Left ventricle myocardium superior (tissue), 1 donor: ENCODE measurements at regions not wholly inside any gene's neighbourhood (a gene's known extent, or its start where the extent isn't known, plus 50 kb on each side); places are given as distances from the start of the nearest gene placed in this dataset.

ENCODE experiments used
- ATAC-seq: fragments of 200-7000 bp; cut with Tn5 transposase; one replicate; pipeline ENCODE4 v1.9.1; 2020; ENCODE audit warnings: mild to moderate bottlenecking, moderate library complexity
- DNase-seq: peaks from one replicate; pipeline ENCODE4 v3.0.0-alpha.2; 2020
- intact Hi-C: fragments of 100-400 bp; cut with micrococcal nuclease; formaldehyde crosslinking; loops from one replicate; pipeline ENCODE4 v1.11.0; 2022
- donor health status: DM: no; HTN: yes; CAD: no; lungs with severe emphysema.

DNA sequence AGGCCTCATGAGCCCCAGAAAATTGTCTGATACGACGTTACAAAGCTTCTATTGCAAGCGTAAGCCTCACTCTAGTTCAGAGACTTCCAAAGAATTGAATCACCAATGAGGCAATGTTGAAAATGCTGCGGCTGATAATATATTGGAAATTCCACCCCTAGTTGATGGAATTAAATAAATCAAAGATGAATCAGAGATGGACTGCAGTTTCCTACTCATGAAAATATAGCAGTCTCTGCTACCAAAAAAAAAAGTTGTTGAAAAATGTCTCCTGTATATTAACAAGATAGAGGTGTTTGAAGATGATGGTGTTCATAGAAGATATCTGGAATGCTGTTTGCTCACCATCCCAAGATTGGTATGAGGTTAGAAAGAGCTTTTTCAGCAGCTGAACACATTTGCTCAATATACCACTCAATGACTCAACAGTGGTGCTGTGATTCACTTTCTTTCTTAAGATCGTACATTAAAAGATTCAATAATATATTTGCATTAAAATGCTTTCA lies 99.8 kb upstream of the ARHGAP28 start:
- intact Hi-C loops: no loop called here
- DNase-seq (no peak), ATAC-seq (no peak)

DNA sequence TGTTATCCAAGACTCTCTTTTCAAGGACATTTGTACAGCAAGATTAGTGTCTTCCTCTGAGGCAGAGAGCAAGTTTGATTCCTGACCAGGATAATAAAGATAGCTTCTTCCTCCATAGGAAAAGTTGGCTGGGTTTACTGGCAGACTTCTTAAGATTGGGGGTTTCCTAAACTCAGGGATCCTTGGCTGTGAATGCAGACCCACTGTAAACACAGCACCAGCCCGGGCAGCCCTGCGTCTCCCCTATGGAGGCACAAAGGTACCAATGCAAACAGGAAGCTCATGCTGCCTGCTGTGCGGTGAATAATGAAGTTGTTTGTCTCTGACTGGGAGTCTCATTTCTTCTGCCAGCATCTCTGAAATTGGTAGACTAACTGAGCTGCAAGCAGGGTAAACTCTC lies 96.2 kb upstream of the ARHGAP28 start:
- intact Hi-C loops: no loop called here

DNA sequence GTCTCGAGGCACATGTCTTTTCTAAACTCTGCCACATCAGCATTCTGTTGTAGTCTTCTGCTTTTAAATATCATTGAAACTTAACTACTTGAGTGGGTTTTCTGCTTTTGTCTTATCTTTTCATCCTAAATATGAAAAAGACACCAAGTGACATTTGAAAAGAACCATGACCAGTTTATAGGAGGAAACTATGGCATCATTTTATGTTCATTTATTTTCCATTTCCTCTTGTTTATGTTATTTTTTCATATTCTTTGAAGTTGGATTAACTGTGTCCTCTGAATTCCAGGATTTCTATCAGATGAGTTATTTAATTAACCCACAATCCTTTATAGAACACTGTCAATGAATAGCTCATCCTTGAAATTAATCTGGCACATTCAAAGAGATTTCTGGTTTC lies 93.4 kb upstream of the ARHGAP28 start:
- no peak for ATAC-seq
- intact Hi-C loops: no loop called here
- no peak for DNase-seq

More for the DNA sequence above, 96.2 kb upstream of the ARHGAP28 start:
- DNase-seq (no peak), ATAC-seq (no peak)

DNA sequence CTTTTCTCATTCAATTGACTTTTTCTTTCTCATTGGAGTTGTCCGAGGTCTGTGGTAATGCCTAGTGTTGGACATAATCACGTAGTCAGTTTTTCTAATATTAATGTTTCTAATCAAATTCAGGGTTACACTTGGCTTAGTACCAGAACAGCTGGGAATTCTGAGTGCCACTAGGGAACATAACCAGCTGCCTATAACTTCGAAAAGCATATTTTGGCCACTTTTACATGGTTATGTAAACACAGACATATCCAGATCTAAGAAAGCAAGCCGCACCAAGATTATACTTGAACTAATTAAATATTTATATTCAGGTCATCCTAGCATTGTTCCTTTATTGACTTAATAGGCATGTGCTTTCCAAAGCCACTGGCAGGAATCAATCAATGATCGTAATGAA lies 91.1 kb upstream of the ARHGAP28 start:
- intact Hi-C loops: no loop called here
- DNase-seq (no peak), ATAC-seq (no peak)

DNA sequence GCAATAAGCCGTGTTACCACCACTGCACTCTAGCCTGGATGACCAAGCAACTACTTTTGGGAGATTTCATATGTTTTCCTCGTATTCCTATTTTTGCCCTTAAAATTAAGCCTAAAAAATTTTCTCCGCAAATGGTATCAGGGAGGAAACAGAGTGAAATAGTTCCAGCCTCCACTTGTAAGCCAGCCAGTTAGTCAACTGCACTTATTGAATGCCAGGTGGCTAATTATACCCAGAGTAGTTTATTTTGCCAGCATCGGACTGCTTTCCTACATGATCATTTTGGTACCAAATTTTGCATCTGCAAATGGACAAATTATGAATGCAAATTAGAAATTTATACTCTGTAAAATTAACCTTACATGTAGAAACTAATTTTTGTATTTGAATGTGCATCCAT lies 90.2 kb upstream of the ARHGAP28 start:
- DNase-seq (no peak), ATAC-seq (no peak)
- intact Hi-C loops: no loop called here

DNA sequence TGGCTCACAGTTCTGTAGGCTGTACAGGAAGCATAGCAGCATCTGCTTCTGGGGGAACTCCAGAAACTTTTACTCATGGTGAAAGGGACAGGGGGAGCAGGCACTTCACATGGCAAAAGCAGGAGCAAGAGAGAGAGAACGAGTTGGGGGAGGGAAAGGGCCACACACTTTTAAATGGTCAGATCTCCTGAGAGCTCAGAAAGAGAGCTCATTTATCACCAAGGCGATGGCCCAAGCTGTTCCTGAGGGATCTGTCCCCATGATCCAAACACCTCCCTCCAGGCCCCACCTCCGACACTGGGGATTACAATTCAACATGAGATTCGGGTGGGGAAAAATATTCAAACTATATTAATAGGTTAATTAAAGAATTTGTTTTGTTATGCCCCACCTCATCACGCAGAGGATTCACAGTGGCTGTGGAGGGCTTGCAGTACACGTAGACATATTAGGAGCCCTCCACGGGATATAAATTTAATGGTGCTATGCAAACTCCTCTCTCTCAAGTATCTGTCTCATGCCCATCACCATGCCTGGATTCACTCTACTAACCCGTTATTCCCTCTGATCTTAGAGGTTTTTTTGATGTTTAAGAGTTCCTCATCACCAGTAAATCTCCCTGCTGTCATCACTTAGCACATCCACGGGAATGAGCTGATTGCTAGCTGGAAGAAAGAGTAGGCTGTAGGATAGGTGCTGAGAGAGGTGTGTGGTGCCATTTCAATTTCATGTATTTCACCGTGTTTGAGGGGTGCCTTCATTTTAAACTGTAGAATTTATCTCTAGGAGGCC lies 84.5 kb upstream of the ARHGAP28 start:
- no peak for DNase-seq
- no peak for ATAC-seq
- intact Hi-C loops: no loop called here

DNA sequence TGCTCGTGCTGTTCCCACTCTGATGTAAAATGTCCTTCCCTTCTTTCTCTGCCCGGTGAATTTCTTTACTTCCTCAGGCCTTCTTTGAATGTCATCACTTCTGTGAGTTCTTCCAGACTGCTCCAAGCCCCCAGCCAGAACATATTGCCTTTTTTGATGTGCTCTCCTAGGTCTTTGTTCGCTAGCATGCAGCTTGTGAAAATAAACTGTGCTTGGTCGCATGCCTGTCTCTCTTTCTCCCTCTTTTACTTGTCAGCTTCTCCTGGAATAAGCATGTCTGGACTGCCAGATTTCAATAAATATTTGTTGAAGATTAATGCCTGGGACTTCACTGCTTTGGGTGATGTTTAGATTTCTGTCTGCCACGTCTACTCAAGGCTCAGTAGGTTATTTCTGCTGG lies 82.7 kb upstream of the ARHGAP28 start:
- ATAC-seq: no peak
- intact Hi-C loops: no loop called here
- DNase-seq: no peak

DNA sequence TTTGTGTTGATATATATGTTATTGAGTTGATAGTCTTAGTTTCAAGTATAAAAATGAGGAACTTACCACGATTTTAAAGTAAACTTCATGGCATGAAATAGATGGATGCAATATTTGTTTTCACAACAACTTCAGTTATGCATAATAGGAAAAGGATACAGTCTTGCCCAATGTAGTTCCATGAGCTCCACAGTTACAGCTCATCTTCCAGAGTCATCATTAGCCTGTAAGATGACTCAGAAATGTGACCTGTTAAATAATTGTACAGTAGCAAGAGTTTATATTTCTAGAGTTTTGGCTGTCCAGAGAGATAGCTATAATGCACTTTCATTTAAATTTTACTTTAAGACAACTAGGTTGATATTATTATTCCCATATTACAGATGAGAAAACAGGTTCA lies 80.9 kb upstream of the ARHGAP28 start:
- no peak for ATAC-seq
- intact Hi-C loops: no loop called here
- no peak for DNase-seq

DNA sequence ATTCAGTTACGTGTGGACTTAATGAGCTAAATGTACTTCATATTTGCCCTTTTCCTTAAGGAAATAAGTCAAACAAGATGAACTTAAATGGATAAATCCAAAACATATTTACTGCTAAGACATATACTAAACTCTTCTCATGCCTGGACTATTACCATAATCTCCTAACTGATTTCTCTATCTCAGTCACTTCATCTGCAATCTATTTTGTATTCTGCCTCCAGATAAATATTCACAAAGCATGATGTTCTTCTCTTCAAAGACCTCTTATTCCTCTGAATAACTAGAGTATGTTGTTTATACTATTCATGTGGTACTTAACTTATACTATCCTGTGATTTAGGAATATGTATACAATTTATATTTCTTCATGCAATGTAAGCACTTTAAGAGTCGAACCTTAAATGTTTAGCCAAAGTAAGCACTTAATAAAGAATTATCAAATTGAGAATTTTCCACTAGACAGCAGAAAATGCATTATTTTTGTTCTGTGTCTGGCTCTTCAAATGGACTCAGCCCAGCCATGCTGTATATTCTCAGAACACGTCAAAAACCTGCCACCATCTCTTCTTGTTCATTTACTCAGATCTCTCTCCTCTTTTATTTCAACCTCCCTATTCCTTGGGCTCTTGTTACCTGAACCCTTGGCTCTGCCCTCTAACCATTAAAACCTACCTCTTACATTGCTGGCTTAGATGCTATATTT lies 79.9 kb upstream of the ARHGAP28 start:
- no peak for DNase-seq
- no peak for ATAC-seq
- intact Hi-C loops: no loop called here

DNA sequence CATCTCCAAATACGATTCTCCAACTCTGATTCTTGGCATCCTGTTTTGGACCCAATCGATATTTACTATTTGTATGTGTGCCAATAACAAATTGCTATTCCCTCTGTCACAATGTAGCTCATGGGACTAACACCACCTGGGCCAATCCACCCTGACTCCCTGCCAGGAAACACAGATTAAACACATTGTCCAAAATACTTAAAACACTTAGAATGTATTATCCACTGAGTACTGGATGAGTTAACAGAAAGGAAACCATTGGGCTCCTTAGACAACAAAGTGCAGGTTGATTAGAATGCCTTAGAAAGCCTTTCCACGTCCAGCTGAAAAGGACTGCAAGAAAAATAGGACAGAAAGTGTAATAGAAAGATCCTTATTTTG lies 79.4 kb upstream of the ARHGAP28 start:
- DNase-seq: no peak
- intact Hi-C loops: no loop called here
- ATAC-seq: no peak

DNA sequence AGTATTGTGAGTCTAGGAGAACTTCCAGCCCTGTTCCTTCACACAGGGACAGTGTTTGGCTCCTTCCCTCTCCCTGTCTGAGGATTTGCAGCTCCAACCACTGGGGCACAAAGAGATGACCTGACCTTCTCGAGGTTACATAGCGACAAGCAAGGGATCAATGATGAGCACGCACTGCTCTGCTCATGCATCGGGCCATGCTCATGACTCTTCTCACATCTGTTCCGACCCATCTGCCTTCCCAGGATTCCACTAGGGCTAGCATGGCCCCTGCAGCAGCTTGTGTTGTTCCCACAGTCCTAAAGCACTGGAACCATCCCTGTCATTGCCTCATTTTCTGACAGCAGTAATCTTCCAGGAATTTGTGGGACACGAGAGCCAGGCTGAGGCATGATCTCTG lies 78.8 kb upstream of the ARHGAP28 start:
- intact Hi-C loops: no loop called here
- DNase-seq (no peak), ATAC-seq (no peak)

DNA sequence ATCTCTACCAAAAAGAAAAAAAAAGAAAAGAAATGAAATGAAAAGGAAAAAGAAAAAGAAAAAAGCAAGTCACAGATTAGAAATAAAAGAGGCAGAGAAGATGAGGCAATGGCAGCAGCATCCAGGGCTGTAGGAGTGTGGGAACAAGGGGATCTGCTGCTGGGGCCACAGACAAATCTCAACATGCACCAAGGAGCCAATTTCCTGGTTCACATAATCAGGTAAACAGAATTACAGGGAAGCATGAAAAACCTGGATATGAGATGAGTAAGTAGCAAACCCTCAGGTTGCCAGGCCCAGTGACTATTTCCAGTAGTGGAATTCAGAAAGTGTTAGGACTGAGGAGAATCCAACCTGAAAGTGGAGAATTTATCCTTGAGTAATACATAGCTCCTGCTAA lies 77.4 kb upstream of the ARHGAP28 start:
- ATAC-seq (no peak), DNase-seq (no peak)
- intact Hi-C loops: no loop called here

DNA sequence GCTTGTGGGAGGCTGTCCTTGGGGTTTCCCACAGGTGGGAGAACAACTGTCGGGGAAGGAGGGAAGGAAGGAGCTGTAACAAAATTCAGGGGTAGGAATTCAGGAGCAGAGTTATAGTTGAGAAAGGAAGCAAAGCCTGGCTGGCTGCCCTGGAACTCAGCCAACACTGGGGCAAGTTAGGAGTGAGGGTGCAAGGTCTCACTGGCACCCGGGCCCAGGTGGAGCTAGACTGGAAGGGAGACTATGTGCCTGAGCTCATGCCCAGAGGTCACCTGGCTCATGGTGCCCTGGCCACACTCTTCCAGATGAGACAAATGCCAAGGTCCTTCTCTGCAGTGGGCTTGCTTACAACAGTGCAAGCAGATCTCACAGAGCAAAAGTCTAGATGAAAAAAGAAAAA lies 75.6 kb upstream of the ARHGAP28 start:
- no peak for ATAC-seq
- intact Hi-C loops: no loop called here
- DNase-seq: no peak

DNA sequence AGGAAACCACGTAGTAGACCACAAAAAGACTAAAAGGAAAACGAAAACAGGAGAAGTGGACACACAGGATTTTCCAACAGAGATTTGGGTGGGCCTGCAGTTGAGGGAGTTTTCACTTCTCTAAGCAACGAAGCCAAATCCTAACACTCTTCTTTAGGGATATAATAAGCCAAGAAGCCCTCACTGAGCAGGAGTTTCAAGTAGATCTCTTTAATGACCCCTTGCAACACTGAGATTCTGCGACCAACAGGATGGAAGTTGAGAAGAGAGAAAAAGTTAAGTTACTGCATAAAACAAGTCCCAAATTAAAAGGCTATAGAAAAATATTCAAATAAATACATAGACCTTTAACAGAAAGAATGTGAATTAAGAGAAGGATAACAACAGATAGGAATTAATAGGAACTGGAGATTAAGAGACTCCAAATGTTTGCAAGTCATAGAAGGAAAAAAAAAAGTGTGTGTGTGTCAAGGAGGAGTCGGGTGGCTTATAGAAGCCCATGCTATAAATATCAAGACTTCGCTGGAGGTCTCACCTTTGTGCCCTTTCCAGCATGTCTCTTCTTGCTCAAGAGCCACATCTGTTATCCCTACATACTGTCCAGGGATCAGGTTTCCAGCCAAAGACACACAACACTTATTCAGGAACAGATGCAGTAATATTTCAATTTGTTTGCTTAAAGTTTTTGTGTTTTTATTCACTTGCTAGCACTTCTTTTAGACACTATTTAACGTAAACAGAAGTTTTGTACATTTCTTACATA lies 69.4 kb upstream of the ARHGAP28 start:
- ATAC-seq (no peak), DNase-seq (no peak)
- intact Hi-C loops: no loop called here

DNA sequence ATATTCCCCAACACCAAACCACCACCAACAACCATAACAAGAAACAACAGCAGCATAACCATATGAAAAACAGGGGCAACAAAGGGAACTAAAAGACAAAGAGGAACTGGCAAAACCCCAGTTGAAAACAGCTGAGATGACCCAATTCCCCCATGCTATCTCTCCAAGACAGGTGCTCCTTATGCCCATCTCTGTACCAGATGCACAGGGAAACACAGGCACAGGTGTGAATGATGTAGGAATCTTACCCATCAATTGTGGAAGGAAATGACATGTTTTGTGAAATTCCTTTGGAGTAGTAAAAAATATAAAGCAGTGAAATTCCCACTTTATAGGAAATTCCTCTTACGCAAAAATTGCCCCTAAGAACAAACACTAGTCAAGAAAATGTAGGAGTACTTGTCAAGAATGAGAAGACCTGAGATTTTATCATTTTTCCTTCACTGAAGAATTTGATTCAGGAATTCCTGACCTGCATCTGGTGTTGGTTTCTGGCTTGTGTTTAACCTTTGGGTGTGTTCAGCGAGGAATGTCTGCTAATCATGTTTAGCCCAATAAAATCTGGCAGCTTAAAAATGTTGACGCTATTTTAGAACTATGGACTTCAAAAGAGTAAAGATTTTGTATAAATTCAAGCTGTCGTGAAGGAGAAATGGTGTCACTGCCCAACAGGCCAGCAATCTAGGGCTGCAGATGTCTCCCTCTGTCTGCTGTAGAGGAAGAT lies 67.7 kb upstream of the ARHGAP28 start:
- DNase-seq: no peak
- intact Hi-C loops: no loop called here
- ATAC-seq: no peak

DNA sequence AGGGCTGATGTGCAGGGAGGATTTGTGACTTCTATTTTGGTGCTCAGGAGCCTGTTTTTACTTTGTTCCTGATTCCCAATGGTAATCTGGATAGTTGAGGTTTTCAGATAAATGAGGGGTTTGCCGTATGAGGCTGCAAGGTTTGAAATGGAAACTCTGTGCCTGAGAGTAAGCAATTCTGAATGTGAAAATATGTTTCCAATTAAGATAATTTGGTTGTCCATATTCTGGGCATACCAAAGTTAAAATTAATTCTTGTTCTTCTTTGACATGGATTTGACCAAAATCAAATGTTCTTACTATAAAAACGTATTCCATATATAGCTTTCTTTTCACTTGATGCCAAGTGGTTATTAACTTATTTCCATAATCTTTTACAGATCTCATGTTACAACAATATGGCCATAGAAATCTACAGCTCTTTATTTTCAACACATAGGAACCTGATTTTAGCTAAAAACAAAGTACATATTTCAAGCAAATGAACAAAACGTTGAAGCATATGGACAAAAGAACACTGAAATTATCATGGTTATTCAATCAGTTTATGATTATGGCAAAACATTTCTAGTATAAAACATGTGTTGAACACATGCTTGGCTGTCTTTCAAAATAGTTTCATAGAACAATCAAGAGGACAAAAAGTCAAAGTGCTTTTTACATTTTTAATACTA lies 63.4 kb upstream of the ARHGAP28 start:
- DNase-seq (no peak), ATAC-seq (no peak)
- intact Hi-C loops: no loop called here

DNA sequence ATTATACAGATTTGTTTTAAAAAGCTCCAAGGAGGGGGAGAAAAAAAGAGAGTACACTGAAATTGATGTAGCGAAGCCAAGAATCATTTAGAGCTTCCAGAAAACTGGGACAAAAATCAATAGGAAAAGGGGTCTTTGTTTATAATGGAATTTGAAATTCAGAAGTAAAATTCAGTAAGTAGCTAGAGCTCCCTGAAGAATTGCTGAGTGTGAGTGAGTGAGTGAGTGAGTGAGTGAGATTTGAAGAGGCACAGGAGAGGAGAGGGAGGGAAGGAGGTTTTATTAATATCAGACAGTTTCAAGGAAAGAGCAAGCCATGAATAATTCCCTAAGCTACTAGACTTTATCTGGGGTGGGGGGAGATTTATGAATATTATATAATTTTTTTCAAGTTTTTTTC lies 60.7 kb upstream of the ARHGAP28 start:
- DNase-seq: no peak
- intact Hi-C loops: no loop called here
- no peak for ATAC-seq

DNA sequence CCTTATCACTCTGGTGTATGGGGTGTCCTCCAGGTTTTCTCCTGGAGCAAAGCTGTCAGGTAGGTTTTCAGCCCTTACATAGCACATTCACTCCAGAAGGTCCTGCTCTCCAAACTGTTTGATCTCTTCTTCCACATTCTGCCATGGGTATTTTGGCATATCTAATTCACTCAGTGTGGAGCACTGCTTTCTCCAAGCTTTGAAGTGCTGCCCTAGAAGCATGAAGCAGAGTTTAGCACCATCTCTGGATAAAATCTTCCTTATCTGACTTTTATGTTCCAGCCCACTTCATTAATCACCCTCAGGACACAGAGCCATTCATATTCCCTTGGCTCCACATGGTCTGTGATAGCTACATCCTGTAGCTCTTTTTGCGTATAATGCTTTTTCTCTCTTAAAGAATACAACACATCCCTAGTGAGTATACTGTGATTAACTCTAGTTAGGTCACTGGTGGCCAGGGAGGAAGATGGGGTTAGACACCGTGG lies 56.7 kb upstream of the ARHGAP28 start:
- no peak for ATAC-seq
- DNase-seq: no peak
- intact Hi-C loops: no loop called here

DNA sequence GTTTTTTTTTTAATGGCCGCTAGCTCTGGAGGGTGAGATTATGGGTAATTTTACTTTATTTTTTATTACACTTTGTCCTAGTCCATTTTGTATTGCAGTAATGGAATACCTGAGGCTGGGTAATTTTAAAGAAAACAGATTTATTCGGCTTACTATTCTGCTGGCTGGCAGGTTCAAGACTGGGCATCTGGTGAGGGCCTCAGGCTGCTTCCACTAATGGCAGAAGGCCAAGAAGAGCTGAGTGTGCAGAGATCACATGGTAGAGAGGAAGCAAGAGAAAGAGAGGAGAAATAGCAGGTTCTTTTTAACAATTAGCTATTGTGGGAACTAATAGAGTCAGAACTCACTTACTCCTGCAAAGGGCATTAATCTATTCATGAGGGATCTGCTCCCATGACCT lies 52.4 kb upstream of the ARHGAP28 start:
- no peak for ATAC-seq
- no peak for DNase-seq
- intact Hi-C loops: no loop called here
